ENCODE measurements at regions not wholly inside any gene's neighbourhood (a gene's known extent, or its start where the extent isn't known, plus 50 kb on each side); places are given as distances from the start of the nearest gene placed in this dataset.

DNA sequence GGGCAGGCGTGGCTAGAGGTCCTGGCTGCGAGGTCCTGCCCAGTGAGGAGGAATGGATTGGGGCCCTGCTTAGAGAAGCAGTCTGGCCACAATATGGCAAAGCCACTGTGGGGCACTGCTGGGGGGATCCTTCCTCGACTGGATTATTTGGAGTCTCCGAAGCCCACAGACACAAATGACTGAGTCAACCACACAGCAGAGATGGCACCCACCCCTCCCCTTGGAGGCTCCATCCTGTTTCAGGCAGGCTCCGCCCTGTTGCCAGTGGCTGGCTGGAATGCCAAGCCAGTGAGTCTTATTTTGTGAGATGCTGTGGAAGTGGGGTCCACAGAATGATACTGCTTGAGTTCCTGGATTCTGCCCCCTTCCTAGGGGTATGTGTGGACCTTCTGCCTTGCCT, 363.9 kb downstream of the PPP1R2C start:
- ATAC-seq (no peak), DNase-seq (ENCODE audit: low spot score) (no peak)
- POLR2A ChIA-PET: no interaction called here
- H3K9me3 Mint-ChIP-seq: peaks cover 21% of the 10 kb centered on the region
- CTCF ChIA-PET: no interaction called here
- TF ChIP-seq, protein P1, sequence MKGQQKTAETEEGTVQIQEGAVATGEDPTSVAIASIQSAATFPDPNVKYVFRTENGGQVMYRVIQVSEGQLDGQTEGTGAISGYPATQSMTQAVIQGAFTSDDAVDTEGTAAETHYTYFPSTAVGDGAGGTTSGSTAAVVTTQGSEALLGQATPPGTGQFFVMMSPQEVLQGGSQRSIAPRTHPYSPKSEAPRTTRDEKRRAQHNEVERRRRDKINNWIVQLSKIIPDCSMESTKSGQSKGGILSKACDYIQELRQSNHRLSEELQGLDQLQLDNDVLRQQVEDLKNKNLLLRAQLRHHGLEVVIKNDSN (CRISPR knock-in tag; IDR thresholded peaks at IDR 0.05): no peak
- TF ChIP-seq RORB (CRISPR knock-in tag; IDR thresholded peaks at IDR 0.05) (no peak), ZNF425 (CRISPR knock-in tag; conservative IDR thresholded peaks at IDR 0.05) (no peak), CBFB (CRISPR knock-in tag; IDR thresholded peaks at IDR 0.05; ENCODE audit: low read depth) (no peak), HMGA2 (CRISPR knock-in tag; IDR thresholded peaks at IDR 0.05) (no peak), EMX1 (CRISPR knock-in tag; IDR thresholded peaks at IDR 0.05) (no peak), RELA (CRISPR knock-in tag; IDR thresholded peaks at IDR 0.05; ENCODE audit: borderline replicate concordance) (no peak), PREB (CRISPR knock-in tag; IDR thresholded peaks at IDR 0.05; ENCODE audit: borderline replicate concordance) (no peak), TP53 (CRISPR knock-in tag; IDR thresholded peaks at IDR 0.05) (no peak), ZBTB21 (CRISPR knock-in tag; IDR thresholded peaks at IDR 0.05; ENCODE audit: borderline replicate concordance) (no peak), IRF2 (CRISPR knock-in tag; IDR thresholded peaks at IDR 0.05; ENCODE audit: borderline replicate concordance, low read depth) (no peak), FOXK1 (CRISPR knock-in tag; IDR thresholded peaks at IDR 0.05) (no peak), KAT7 (CRISPR knock-in tag; IDR thresholded peaks at IDR 0.05; ENCODE audit: borderline replicate concordance) (no peak)
- no peak overlapping the region for H3K27ac Mint-ChIP-seq
- H3K27me3 Mint-ChIP-seq (ENCODE audit: low read depth): peaks cover 4% of the 10 kb centered on the region; the same call in 1 of the 2 replicates
- peaks cover 4% of the 10 kb centered on the region; the same call in 1 of the 2 replicates for H3K36me3 Mint-ChIP-seq
- H3K4me3 Mint-ChIP-seq: no peak overlapping the region
- no peaks in the 10 kb centered on the region for H3K4me1 Mint-ChIP-seq

DNA sequence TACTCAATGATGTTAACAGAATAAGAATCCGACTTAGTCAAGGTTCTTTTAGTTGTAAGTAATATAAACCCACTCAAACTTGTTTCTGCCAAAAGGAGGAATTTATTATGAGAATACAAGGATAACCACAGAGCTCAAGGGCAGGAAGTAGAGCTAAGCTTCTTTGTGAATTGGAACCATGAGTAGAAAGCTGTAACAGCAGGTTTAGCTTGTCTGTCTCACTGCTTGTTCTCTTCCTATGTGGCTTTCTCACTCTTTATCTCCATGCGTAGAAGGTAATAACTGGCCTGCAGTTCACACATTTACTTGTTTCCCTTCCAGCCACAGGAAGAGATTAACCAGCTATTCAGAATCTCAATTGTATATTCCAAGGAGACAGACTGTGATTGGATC, 378.3 kb downstream of the PPP1R2C start:
- Mint-ChIP-seq H3K27ac (no peak overlapping the region), H3K4me1 (peaks cover 3% of the 10 kb centered on the region; the same call in 1 of the 2 replicates), H3K9me3 (peaks cover 18% of the 10 kb centered on the region), H3K36me3 (no peaks in the 10 kb centered on the region), H3K4me3 (no peak overlapping the region), H3K27me3 (ENCODE audit: low read depth) (no peaks in the 10 kb centered on the region)
- TF ChIP-seq, protein P2, sequence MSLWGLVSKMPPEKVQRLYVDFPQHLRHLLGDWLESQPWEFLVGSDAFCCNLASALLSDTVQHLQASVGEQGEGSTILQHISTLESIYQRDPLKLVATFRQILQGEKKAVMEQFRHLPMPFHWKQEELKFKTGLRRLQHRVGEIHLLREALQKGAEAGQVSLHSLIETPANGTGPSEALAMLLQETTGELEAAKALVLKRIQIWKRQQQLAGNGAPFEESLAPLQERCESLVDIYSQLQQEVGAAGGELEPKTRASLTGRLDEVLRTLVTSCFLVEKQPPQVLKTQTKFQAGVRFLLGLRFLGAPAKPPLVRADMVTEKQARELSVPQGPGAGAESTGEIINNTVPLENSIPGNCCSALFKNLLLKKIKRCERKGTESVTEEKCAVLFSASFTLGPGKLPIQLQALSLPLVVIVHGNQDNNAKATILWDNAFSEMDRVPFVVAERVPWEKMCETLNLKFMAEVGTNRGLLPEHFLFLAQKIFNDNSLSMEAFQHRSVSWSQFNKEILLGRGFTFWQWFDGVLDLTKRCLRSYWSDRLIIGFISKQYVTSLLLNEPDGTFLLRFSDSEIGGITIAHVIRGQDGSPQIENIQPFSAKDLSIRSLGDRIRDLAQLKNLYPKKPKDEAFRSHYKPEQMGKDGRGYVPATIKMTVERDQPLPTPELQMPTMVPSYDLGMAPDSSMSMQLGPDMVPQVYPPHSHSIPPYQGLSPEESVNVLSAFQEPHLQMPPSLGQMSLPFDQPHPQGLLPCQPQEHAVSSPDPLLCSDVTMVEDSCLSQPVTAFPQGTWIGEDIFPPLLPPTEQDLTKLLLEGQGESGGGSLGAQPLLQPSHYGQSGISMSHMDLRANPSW (CRISPR knock-in tag; conservative IDR thresholded peaks at IDR 0.05; ENCODE audit: low read depth): no peak
- TF ChIP-seq IRF1 (CRISPR knock-in tag; IDR thresholded peaks at IDR 0.05) (no peak), EMX1 (CRISPR knock-in tag; IDR thresholded peaks at IDR 0.05) (no peak), SP1 (CRISPR knock-in tag; conservative IDR thresholded peaks at IDR 0.05) (no peak), ZBTB43 (CRISPR knock-in tag; IDR thresholded peaks at IDR 0.05) (no peak)
- TF ChIP-seq, protein P3, sequence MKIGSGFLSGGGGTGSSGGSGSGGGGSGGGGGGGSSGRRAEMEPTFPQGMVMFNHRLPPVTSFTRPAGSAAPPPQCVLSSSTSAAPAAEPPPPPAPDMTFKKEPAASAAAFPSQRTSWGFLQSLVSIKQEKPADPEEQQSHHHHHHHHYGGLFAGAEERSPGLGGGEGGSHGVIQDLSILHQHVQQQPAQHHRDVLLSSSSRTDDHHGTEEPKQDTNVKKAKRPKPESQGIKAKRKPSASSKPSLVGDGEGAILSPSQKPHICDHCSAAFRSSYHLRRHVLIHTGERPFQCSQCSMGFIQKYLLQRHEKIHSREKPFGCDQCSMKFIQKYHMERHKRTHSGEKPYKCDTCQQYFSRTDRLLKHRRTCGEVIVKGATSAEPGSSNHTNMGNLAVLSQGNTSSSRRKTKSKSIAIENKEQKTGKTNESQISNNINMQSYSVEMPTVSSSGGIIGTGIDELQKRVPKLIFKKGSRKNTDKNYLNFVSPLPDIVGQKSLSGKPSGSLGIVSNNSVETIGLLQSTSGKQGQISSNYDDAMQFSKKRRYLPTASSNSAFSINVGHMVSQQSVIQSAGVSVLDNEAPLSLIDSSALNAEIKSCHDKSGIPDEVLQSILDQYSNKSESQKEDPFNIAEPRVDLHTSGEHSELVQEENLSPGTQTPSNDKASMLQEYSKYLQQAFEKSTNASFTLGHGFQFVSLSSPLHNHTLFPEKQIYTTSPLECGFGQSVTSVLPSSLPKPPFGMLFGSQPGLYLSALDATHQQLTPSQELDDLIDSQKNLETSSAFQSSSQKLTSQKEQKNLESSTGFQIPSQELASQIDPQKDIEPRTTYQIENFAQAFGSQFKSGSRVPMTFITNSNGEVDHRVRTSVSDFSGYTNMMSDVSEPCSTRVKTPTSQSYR (CRISPR knock-in tag; IDR thresholded peaks at IDR 0.05): no peak
- CTCF ChIA-PET: no interaction called here
- ATAC-seq: no peak
- no peak for DNase-seq (ENCODE audit: low spot score)
- POLR2A ChIA-PET: no interaction called here

All from WTC11 (cell line).